Choroid plexus epithelial cell (primary cell): ENCODE measurements at regions not wholly inside any gene's neighbourhood (a gene's known extent, or its start where the extent isn't known, plus 50 kb on each side); places are given as distances from the start of the nearest gene placed in this dataset.
A peak's percentile ranks its signal among the peaks of the same experiment; 100 is the strongest.

Source experiments
- DNase-seq: peaks from one replicate; pipeline ENCODE4 v3.0.0-alpha.2; 2010; ENCODE audit warnings: low read depth
- H3K4me3 ChIP-seq: 2 replicates; pipeline ENCODE4 v1.5.1; 2011; ENCODE audit warnings: low read depth, mild to moderate bottlenecking, control low read depth, low read length, moderate library complexity
- CTCF ChIP-seq: conservative IDR thresholded peaks from 2 replicates; pipeline ENCODE4 v1.5.1; 2011; ENCODE audit warnings: low read depth, mild to moderate bottlenecking, control low read depth, inconsistent platforms, low read length, moderate library complexity

GRCh38 chr12:115070313-115070712, 386.3 kb upstream of the TBX3 start:
- H3K4me3 ChIP-seq: no peak overlapping the region
- TF ChIP-seq CTCF: no peak
- no peak for DNase-seq

GRCh38 chr12:115064296-115064695, 380.3 kb upstream of the TBX3 start:
- DNase-seq: no peak
- TF ChIP-seq CTCF: no peak
- no peak overlapping the region for H3K4me3 ChIP-seq

DNA sequence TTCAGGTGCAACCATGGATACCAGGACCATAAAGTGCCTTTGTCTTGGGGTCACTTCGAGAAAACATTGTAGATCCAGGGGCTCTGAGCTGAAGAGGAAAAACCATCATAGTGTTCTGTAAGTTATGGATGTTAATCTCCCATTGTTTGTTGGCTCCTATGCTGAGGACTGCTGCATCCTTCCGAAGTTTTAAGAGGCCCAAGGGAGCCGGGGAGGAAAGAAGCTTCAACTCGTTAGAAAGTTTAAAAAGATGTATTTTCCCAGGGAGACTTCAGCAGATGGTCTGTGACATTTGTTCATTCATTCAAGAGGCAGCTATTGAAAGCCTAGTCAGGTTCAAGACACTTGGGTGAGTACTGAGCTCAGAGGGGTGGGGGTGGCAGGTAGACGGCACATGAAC, 378.8 kb upstream of the TBX3 start:
- H3K4me3 ChIP-seq: no peak overlapping the region
- no peak for DNase-seq
- no peak for TF ChIP-seq CTCF

DNA sequence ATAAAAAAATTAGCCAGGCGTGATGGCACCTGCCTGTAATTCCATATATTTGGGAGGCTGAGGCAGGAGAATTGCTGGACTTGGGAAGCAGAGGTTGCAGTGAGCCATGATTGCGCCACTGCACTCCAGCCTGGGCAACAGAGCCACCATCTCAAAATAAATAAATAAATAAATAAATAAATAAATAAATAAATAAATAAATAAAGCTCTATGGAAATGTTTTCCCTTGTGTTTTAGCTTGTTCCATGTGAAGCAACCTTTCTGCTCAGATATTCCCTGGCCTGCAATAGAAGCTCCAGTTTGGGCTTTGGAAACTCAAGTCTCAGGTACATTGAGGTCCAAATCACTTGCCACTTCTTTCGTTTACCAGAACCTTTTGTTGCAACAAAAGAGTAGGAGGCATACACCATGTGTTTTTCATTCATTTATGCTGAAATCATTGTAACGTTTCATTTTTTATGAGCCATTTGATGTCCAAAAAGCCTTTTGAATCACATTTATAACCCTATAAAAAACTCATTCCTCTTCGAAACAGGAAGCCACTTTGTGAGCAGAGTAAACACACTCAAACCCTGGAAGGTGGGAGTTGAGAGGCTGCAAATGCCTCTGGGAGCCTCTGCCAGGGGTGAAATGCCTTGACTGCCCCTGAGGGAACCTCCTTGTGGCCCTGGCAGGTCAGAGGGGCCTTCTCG, 376.6 kb upstream of the TBX3 start:
- no peak overlapping the region for H3K4me3 ChIP-seq
- TF ChIP-seq CTCF: no peak
- no peak for DNase-seq

DNA sequence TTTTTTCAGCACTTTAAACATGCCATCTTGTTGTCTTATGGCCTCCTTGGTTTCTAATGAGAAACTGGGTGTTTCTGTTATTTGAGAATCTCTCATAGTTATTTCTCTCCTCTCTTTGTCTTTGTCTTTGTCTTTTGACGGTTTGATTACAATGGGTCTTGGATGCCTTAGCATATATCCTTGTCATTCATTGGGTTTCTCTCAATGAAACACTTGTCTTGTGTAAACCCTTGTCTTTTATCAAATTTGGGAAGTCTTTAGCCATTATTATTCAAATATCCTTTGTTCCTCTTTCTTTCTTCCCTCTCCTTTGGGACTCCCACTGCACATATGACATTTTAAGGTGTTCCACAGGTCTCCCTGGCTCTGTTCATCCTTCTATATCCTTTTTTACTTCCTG, 373.5 kb upstream of the TBX3 start:
- TF ChIP-seq CTCF: no peak
- H3K4me3 ChIP-seq: no peak overlapping the region
- DNase-seq: no peak

- H3K4me3 ChIP-seq: no peak overlapping the region
- no peak for DNase-seq
- no peak for TF ChIP-seq CTCF
Observed at GRCh38 chr12:115051378-115051777, 367.4 kb upstream of the TBX3 start.

- no peak for TF ChIP-seq CTCF
- H3K4me3 ChIP-seq: no peak overlapping the region
Observed at GRCh38 chr12:115049614-115050013, 365.6 kb upstream of the TBX3 start.

More at GRCh38 chr12:115049614-115050013, 365.6 kb upstream of the TBX3 start:
- DNase-seq: peak; percentile 32
